CD14-positive monocyte (primary cell): ENCODE measurements at regions not wholly inside any gene's neighbourhood (a gene's known extent, or its start where the extent isn't known, plus 50 kb on each side); places are given as distances from the start of the nearest gene placed in this dataset.

Experiments used
- DNase-seq, 3 donors: peaks; one replicate each; pipeline ENCODE4 v3.0.0-alpha.2; 2011 to 2022
- H2AFZ ChIP-seq: 2 replicates; pipeline ENCODE4 v1.6.0; 2012; ENCODE audit warnings: mild to moderate bottlenecking, low read depth, low read length, inconsistent platforms; ENCODE audit not compliant: insufficient read depth, poor library complexity, severe bottlenecking
- H3K27ac ChIP-seq, 2 donors: 1 replicate in 1 of 2; 2 replicates in 1 of 2; pipeline ENCODE4 v1.5.1; 2012 to 2013; ENCODE audit warnings: low read length in 2 of 2, control low read depth in 1 of 2, inconsistent platforms in 1 of 2, low read depth in 1 of 2, mild to moderate bottlenecking in 1 of 2
- H3K27me3 ChIP-seq, 2 donors: one replicate each; pipeline versions ENCODE4 v1.6.0 to v1.6.1; 2011 to 2013; ENCODE audit warnings: low read length in 2 of 2; ENCODE audit not compliant: control insufficient read depth in 2 of 2, insufficient read depth in 2 of 2
- H3K36me3 ChIP-seq, 2 donors: replicated peaks in 1 of 2; 1 replicate in 1 of 2; 2 replicates in 1 of 2; pipeline versions ENCODE4 v1.5.1 to v1.6.1; 2012 to 2013; ENCODE audit warnings: low read length in 2 of 2, control low read depth in 1 of 2, inconsistent platforms in 1 of 2, mild to moderate bottlenecking in 1 of 2; ENCODE audit not compliant: insufficient read depth in 2 of 2, control insufficient read depth in 1 of 2
- H3K4me1 ChIP-seq, 2 donors: 1 replicate in 1 of 2; 2 replicates in 1 of 2; pipeline versions ENCODE4 v1.5.1 to v1.6.1; 2012 to 2013; ENCODE audit warnings: low read length in 2 of 2, control low read depth in 1 of 2, inconsistent platforms in 1 of 2, mild to moderate bottlenecking in 1 of 2, moderate library complexity in 1 of 2; ENCODE audit not compliant: insufficient read depth in 2 of 2, control insufficient read depth in 1 of 2
- H3K4me2 ChIP-seq: replicated peaks from 2 replicates; pipeline ENCODE3; 2012; ENCODE audit warnings: low read length, moderate library complexity, mild to moderate bottlenecking; ENCODE audit not compliant: poor library complexity, severe bottlenecking; ENCODE audit errors: extremely low read depth
- H3K4me3 ChIP-seq, 3 experiments: fragments of 200-600 bp in 1 of 3; sonication (generic) in 1 of 3; replicated peaks in 1 of 3; 1 replicate in 2 of 3; 2 replicates in 1 of 3; pipeline ENCODE4 v1.5.1; 2011 to 2013; ENCODE audit warnings: low read length in 3 of 3, mild to moderate bottlenecking in 3 of 3, control low read depth in 2 of 3, low read depth in 2 of 3, inconsistent platforms in 1 of 3, moderate library complexity in 1 of 3
- H3K79me2 ChIP-seq: 2 replicates; pipeline ENCODE4 v1.6.0; 2012; ENCODE audit warnings: mild to moderate bottlenecking, control low read depth, inconsistent platforms, low read length, moderate library complexity; ENCODE audit not compliant: insufficient read depth
- H3K9ac ChIP-seq: 2 replicates; pipeline ENCODE4 v1.6.0; 2017; ENCODE audit warnings: low read length, mild to moderate bottlenecking; ENCODE audit not compliant: insufficient read depth, poor library complexity, severe bottlenecking
- H3K9me3 ChIP-seq, 2 donors: replicated peaks in 1 of 2; 1 replicate in 1 of 2; 2 replicates in 1 of 2; pipeline versions ENCODE4 v1.5.1 to v1.6.1; 2012 to 2013; ENCODE audit warnings: low read length in 2 of 2, control low read depth in 1 of 2; ENCODE audit not compliant: control insufficient read depth in 1 of 2, insufficient read depth in 1 of 2
- H4K20me1 ChIP-seq: 2 replicates; pipeline ENCODE4 v1.6.0; 2012; ENCODE audit warnings: mild to moderate bottlenecking, low read length, control low read depth, moderate library complexity; ENCODE audit not compliant: insufficient read depth
- H3K27ac Mint-ChIP-seq, 7 donors: one replicate each; pipeline ENCODE4 v1.8.0; 2020; ENCODE audit warnings: mild to moderate bottlenecking in 7 of 7, mixed read lengths in 7 of 7, moderate library complexity in 6 of 7, inconsistent platforms in 2 of 7
- H3K27me3 Mint-ChIP-seq, 3 donors: one replicate each; pipeline ENCODE4 v1.8.0; 2021 to 2022; ENCODE audit warnings: low read depth in 3 of 3, mild to moderate bottlenecking in 3 of 3, mixed read lengths in 3 of 3, moderate library complexity in 3 of 3, inconsistent platforms in 1 of 3
- H3K36me3 Mint-ChIP-seq, 2 donors: one replicate each; pipeline ENCODE4 v1.8.0; 2020; ENCODE audit warnings: mixed read lengths in 2 of 2, inconsistent platforms in 1 of 2, mild to moderate bottlenecking in 1 of 2
- H3K4me1 Mint-ChIP-seq: one replicate; pipeline ENCODE4 v1.8.0; 2020; ENCODE audit warnings: mild to moderate bottlenecking, mixed read lengths
- H3K4me3 Mint-ChIP-seq, 2 donors: one replicate each; pipeline ENCODE4 v1.8.0; 2020; ENCODE audit warnings: mild to moderate bottlenecking in 2 of 2, mixed read lengths in 2 of 2, moderate library complexity in 1 of 2
- H3K9me3 Mint-ChIP-seq, 7 donors: one replicate each; pipeline ENCODE4 v1.8.0; 2020 to 2022; ENCODE audit warnings: mixed read lengths in 7 of 7, mild to moderate bottlenecking in 6 of 7, moderate library complexity in 6 of 7, inconsistent platforms in 2 of 7
- WGBS: methylation state at CpG from one replicate; pipeline ENCODE4 v1.1.5; 2013; ENCODE audit warnings: missing lambda C conversion rate; ENCODE audit not compliant: insufficient coverage; 5-methylcytosine and 5-hydroxymethylcytosine counted together
- intact Hi-C, 2 donors: fragments of 100-400 bp; cut with micrococcal nuclease; formaldehyde crosslinking; loops; one replicate each; pipeline versions ENCODE4 v1.15.0 to v1.15.1; 2023
- TF ChIP-seq, protein P1 (sequence below): fragments of 200-600 bp; IDR thresholded peaks from one replicate; pipeline ENCODE4 v1.8.0; 2022; ENCODE audit warnings: antibody characterized with exemption, mild to moderate bottlenecking

DNA sequence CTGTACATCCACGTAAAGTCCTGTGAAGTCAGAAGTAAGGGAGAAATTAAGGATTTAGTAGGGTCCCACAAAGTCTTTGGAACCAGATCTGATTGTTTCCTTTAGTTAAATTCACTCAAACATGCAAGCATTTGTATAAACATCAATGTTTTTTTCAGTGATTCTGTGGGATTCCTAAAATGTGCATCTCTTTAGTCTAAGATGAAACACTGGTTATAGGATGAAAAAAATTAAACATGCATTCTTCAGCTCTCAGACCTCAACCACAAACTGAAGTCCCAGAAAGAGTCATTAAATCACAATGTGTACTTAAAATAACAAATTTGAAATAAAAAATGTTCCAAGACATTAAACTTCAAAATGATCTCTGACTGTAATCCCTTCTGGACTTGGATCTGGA lies 76.5 kb upstream of the APCDD1 start:
- Histone ChIP-seq H3K79me2 (no peaks in the 10 kb centered on the region), H3K4me2 (no peak overlapping the region), H3K9me3 (no peaks in the 10 kb centered on the region), H3K36me3 (no peaks in the 10 kb centered on the region), H3K27me3 (no peaks in the 10 kb centered on the region), H4K20me1 (no peaks in the 10 kb centered on the region), H3K9ac (no peak overlapping the region), H3K4me3 (no peak overlapping the region), H2AFZ (no peak overlapping the region), H3K27ac (no peak overlapping the region), H3K4me1 (peaks cover 28 to 32% of the 10 kb centered on the region in 2 donors)
- Mint-ChIP-seq H3K9me3 (peaks cover 0 to 4% (median 0%) of the 10 kb centered on the region in 7 donors), H3K27ac (peak overlapping the region in 2 of 7 donors; percentile 10 to 38), H3K4me1 (peaks cover 26% of the 10 kb centered on the region), H3K36me3 (no peaks in the 10 kb centered on the region), H3K4me3 (no peak overlapping the region), H3K27me3 (peaks cover 0 to 1% (median 0%) of the 10 kb centered on the region in 3 donors)
- TF ChIP-seq, protein P1, sequence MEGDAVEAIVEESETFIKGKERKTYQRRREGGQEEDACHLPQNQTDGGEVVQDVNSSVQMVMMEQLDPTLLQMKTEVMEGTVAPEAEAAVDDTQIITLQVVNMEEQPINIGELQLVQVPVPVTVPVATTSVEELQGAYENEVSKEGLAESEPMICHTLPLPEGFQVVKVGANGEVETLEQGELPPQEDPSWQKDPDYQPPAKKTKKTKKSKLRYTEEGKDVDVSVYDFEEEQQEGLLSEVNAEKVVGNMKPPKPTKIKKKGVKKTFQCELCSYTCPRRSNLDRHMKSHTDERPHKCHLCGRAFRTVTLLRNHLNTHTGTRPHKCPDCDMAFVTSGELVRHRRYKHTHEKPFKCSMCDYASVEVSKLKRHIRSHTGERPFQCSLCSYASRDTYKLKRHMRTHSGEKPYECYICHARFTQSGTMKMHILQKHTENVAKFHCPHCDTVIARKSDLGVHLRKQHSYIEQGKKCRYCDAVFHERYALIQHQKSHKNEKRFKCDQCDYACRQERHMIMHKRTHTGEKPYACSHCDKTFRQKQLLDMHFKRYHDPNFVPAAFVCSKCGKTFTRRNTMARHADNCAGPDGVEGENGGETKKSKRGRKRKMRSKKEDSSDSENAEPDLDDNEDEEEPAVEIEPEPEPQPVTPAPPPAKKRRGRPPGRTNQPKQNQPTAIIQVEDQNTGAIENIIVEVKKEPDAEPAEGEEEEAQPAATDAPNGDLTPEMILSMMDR = no peak
- intact Hi-C loops = no loop called here
- DNase-seq = no peak
- no CpG with 5 or more reads among the region's 1 CpG for WGBS

DNA sequence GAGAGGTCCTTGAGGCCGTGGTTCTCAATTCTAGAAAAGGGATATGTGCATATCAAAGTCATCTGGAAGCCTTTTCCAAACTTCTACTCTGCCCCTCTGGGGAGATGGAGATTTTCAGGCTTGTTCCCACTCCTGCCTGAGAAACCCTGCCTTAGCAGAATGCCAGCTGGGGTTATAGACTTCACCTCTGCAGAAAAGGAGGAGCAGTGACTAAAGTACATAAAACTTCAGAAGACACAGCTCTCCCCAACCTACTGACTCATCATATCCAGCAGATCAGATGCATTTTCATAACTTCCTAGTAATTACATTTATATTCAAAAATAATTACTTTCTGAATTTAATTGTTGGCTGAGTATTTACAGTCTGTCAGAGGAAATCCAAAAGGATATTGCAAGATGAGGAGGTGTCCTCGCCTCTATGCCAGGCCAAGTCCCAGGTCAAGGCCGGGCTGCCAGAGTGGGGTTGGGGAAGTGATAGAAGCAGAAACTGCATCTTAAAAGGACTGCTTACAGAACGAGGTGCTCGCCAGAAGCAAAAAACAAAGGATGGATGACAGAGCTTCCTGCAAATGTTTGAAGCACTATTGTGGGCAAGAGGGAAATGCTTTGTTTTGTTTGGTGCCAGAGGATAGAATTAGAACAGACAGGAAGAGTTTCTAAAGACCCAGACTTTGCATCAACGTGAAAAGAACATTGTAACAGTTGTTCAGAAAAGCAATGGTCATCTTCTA lies 75.6 kb upstream of the APCDD1 start:
- Histone ChIP-seq H3K4me1 (peaks cover 21 to 26% of the 10 kb centered on the region in 2 donors), H3K27me3 (no peaks in the 10 kb centered on the region), H4K20me1 (no peaks in the 10 kb centered on the region), H3K36me3 (no peaks in the 10 kb centered on the region), H3K9ac (peak overlapping the region; percentile 28), H2AFZ (no peak overlapping the region), H3K4me3 (peak overlapping the region in 1 of 3 experiments; percentile 33), H3K27ac (peak overlapping the region; percentile 43 to 85), H3K79me2 (no peaks in the 10 kb centered on the region), H3K9me3 (no peaks in the 10 kb centered on the region), H3K4me2 (peak overlapping the region; percentile 48)
- peaks cover 0 to 5% (median 0%) of the 10 kb centered on the region in 7 donors for H3K9me3 Mint-ChIP-seq
- peak; percentile 34 to 41 (median 36) for DNase-seq
- no peaks in the 10 kb centered on the region for H3K36me3 Mint-ChIP-seq
- 0% methylated on average over 5 of the region's 6 CpGs for WGBS
- intact Hi-C loops = no loop called here
- TF ChIP-seq, protein P1 = no peak
- peaks cover 24% of the 10 kb centered on the region for H3K4me1 Mint-ChIP-seq
- H3K27ac Mint-ChIP-seq = peak overlapping the region; percentile 90 to 98 (median 92)
- H3K4me3 Mint-ChIP-seq = peak overlapping the region in 1 of 2 donors; percentile 78
- peaks cover 0 to 1% (median 0%) of the 10 kb centered on the region in 3 donors for H3K27me3 Mint-ChIP-seq
